Skeletal muscle tissue (tissue), 3 donors: ENCODE measurements at regions not wholly inside any gene's neighbourhood (a gene's known extent, or its start where the extent isn't known, plus 50 kb on each side); places are given as distances from the start of the nearest gene placed in this dataset.

Experiments
- H3K27ac ChIP-seq: one replicate; pipeline ENCODE4 v1.7.0; 2013; ENCODE audit warnings: mild to moderate bottlenecking, low read depth, low read length, inconsistent platforms
- H3K27me3 ChIP-seq, 3 donors: one replicate each; pipeline ENCODE4 v1.7.0; 2013; ENCODE audit warnings: low read length in 3 of 3; ENCODE audit not compliant: control insufficient read depth in 3 of 3, insufficient read depth in 3 of 3
- H3K36me3 ChIP-seq, 3 donors: one replicate each; pipeline ENCODE4 v1.7.0; 2013; ENCODE audit warnings: low read length in 3 of 3; ENCODE audit not compliant: control insufficient read depth in 3 of 3, insufficient read depth in 3 of 3
- H3K4me1 ChIP-seq, 3 donors: one replicate each; pipeline ENCODE4 v1.7.0; 2013; ENCODE audit warnings: low read length in 3 of 3, mild to moderate bottlenecking in 3 of 3; ENCODE audit not compliant: control insufficient read depth in 3 of 3, insufficient read depth in 3 of 3
- H3K4me3 ChIP-seq, 3 donors: one replicate each; pipeline ENCODE4 v1.7.0; 2013; ENCODE audit warnings: low read length in 3 of 3
- H3K9ac ChIP-seq, 3 donors: one replicate each; pipeline ENCODE4 v1.7.0; 2013; ENCODE audit warnings: low read length in 3 of 3, mild to moderate bottlenecking in 3 of 3, moderate library complexity in 2 of 3, low read depth in 1 of 3
- H3K9me3 ChIP-seq, 3 donors: one replicate each; pipeline ENCODE4 v1.7.0; 2013; ENCODE audit warnings: low read length in 3 of 3; ENCODE audit not compliant: control insufficient read depth in 3 of 3
- donor health status: Osteomylitis.

DNA sequence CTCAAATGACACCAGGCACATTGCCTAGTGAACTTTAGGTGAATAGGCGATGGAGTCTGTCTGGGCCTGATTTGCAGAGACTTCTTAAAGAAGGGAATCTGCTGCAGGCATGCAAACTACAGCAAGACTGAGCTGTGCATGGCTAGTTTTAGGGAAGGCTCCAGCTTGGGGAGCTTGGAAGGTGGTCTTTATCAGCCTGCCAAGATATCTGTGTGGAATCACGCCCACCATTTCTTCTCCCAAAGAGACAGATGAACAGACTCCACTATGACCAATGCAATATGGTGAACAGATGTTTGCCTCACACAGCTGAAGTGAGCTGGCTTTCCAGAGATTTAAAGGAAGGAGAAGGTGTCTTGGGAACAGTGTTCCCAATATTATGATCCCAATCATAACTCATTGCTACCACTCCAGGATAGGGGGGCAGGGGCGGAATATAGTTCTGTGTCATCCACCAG is 129.0 kb upstream of the HMHB1 start:
- no peaks in the 10 kb centered on the region for H3K36me3 ChIP-seq
- no peak overlapping the region for H3K27ac ChIP-seq
- no peak overlapping the region for H3K4me3 ChIP-seq

DNA sequence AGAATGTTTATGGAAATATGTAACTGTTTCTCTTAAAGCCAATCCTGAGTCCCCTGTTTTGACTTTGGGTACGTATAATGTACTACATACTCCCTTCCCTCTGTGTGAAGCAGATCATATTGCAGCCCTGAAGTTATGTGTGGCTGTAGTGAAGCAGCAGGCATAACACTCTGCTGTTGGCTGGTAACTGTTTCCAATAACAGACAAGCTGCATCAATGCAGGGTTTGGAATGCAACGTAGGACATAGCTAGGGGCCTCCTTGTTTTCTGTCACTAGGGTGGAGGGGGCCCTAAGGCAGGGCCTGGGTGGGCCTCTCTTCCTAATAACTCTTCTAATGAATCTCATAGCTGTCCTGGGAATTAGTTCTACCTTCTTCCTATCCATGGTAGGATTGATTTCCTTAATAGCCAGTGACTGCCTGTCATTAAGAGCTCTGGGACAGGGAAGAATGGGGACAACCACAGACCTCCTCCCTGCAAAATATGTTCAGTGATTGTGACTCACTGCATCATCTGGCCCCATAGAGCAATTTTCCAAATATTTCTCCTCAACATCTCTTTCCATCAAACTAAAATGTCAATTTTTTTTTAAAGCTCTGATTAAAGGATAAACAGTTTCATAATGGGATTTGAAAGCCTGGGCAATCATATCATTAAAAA is 129.6 kb upstream of the HMHB1 start:
- Histone ChIP-seq H3K27ac (no peak overlapping the region), H3K27me3 (no peaks in the 10 kb centered on the region), H3K9ac (no peak overlapping the region), H3K36me3 (no peaks in the 10 kb centered on the region), H3K9me3 (no peaks in the 10 kb centered on the region), H3K4me1 (peaks cover 8 to 18% (median 12%) of the 10 kb centered on the region in 3 donors), H3K4me3 (no peak overlapping the region)

More for the DNA sequence above, 129.0 kb upstream of the HMHB1 start:
- Histone ChIP-seq H3K9ac (no peak overlapping the region), H3K27me3 (no peaks in the 10 kb centered on the region), H3K4me1 (peaks cover 8 to 18% (median 12%) of the 10 kb centered on the region in 3 donors), H3K9me3 (no peaks in the 10 kb centered on the region)

DNA sequence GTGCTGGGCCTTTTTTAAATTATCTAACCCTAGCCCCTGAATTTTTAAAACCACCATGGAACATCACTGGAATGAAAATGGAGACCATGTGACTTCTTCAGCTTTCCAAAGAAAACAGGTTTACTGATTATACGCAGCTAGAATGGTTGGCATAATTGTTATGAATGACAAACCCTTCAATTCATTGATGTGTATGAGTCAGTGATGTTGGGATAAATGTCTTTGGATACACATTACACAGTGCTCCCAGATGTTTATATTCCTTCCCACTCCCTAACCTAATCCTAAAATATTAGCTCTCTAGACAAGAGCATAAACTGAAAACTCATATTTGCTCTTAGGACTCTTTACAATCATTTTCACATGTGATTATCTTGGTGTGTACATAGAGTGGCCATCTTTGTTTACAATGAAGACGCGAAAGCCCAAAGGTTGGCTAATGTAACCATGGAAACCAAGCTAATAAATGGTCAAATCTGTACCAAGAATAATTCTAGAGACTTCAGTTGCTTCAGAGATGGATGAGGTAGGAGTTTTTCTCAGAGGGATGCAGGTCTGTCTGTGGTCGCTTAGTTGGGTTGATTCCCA is 131.2 kb upstream of the HMHB1 start:
- Histone ChIP-seq H3K4me1 (peaks cover 8 to 18% (median 12%) of the 10 kb centered on the region in 3 donors), H3K4me3 (no peak overlapping the region), H3K9ac (no peak overlapping the region), H3K27ac (no peak overlapping the region), H3K36me3 (no peaks in the 10 kb centered on the region), H3K27me3 (no peaks in the 10 kb centered on the region), H3K9me3 (no peaks in the 10 kb centered on the region)

DNA sequence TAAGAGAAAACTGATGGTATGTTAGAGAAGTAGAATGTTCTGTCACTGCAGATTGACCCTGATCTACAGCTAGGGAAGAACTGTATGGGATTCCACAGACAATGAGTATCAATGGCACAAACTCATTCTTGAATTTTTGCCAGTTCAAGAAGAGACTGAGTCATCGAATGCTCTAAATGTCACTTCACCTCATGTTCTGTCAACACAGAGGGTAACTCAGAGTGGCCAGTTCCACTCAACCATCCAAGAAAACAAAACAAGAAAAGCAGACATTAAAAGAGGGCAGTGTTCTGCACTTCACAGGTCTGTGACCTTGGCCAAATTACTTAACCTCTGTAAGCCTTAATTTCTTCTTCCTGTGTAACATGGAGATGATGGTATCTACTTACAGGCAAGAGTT is 132.2 kb upstream of the HMHB1 start:
- Histone ChIP-seq H3K9ac (no peak overlapping the region), H3K36me3 (no peaks in the 10 kb centered on the region), H3K27me3 (no peaks in the 10 kb centered on the region), H3K4me1 (peaks cover 8 to 18% (median 12%) of the 10 kb centered on the region in 3 donors), H3K9me3 (no peaks in the 10 kb centered on the region), H3K4me3 (no peak overlapping the region), H3K27ac (no peak overlapping the region)

DNA sequence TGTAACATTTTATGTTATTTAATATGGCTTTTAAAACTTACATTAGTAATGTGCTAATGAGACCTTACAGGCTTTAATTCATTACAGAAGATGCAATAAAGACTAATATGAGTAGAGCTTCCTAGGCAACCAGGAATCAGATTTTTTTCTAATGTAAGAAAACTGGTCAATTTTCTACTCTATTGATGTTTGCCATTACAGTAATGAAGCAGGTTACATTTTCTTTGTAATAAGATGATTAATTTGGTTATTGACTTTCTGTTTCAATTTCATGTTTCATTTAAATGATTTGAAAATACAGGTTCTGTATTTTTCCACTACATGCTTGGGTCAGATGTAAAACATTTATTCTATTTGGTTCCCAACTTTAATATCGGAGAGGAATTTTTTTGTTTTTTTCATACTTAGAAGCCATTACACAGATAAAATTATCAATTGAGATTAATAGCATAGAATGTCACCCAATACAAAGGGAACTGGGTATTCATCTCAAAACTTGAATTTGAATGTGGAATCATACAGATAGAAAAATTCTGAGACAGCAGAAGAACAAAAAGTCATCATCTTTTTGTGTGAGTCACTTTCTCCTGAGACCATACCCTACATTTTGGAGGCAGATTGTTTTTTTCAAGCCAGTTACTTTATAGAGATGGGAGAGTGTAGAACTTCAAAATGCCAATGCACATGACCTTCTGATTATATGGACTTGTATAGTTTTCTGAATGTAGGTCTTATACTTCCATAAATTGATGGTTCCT is 133.6 kb upstream of the HMHB1 start:
- no peaks in the 10 kb centered on the region for H3K36me3 ChIP-seq

DNA sequence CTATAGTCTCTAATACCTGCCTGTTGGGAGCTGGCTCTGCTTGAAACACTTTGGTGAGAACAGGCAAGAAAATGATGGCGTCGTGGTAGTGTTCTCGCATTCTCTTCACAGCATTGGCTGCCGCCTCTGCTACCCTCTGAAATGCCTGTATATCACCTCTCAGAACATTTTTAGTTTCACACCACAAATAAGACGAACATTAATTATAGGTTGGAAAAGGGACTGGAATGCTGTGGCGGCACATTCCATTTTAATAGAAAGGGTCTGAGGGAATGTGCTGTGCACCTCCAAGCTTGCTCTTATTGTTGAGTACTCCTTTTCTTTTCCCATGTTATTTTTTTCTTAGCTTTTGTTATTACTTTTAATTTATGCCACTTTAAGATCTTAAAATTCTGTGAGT is 134.6 kb upstream of the HMHB1 start:
- Histone ChIP-seq H3K9me3 (no peaks in the 10 kb centered on the region), H3K4me1 (peaks cover 2 to 6% (median 5%) of the 10 kb centered on the region in 3 donors), H3K27ac (no peak overlapping the region), H3K27me3 (no peaks in the 10 kb centered on the region), H3K9ac (no peak overlapping the region), H3K4me3 (no peak overlapping the region), H3K36me3 (no peaks in the 10 kb centered on the region)

More for the DNA sequence above, 133.6 kb upstream of the HMHB1 start:
- no peak overlapping the region for H3K9ac ChIP-seq
- no peak overlapping the region for H3K27ac ChIP-seq
- H3K9me3 ChIP-seq: no peaks in the 10 kb centered on the region
- no peaks in the 10 kb centered on the region for H3K27me3 ChIP-seq
- no peak overlapping the region for H3K4me3 ChIP-seq
- H3K4me1 ChIP-seq: peaks cover 8 to 16% (median 12%) of the 10 kb centered on the region in 3 donors

DNA sequence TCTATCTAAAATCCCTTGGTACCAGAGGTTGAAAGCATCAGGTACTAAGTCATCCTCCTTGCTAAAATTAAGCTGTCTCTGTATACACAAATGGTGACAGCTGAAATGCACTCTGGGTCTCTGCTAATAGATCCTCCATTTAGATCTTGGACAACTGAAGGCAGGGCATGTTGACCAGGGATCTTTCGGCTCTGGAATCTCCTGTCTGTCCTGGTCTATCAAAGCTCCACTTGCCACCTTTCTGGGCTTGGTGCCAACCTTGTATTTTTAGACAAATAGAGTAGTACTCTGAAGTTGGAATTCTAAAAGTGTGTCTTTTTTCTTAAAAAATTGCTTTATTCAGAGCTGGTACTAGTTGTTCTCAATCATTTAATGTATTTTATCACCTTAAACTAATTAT is 135.2 kb upstream of the HMHB1 start:
- peaks cover 0 to 9% (median 3%) of the 10 kb centered on the region in 3 donors for H3K4me1 ChIP-seq

DNA sequence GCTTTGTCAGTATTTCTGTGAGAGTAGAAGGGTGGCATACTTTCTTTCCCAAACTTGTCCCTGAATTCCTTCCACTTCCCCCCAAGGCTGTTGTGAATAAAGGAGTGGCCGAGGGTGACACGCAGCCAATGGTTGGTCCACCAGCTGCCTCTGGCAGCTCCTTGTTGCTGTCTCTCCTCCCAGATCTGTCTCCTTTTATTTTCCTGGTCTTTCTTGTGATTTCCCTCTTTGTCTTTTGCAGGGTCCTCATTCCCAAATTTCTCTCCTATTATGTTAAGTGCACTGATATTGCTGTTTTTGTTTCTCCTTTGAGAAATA is 137.5 kb upstream of the HMHB1 start:
- H3K9me3 ChIP-seq: no peaks in the 10 kb centered on the region
- H3K4me1 ChIP-seq: peaks cover 0 to 6% (median 3%) of the 10 kb centered on the region in 3 donors
- H3K27ac ChIP-seq: no peak overlapping the region
- H3K27me3 ChIP-seq: no peaks in the 10 kb centered on the region
- H3K4me3 ChIP-seq: no peak overlapping the region
- H3K36me3 ChIP-seq: no peaks in the 10 kb centered on the region
- no peak overlapping the region for H3K9ac ChIP-seq

More for the DNA sequence above, 135.2 kb upstream of the HMHB1 start:
- H3K4me3 ChIP-seq: no peak overlapping the region
- H3K9me3 ChIP-seq: no peaks in the 10 kb centered on the region
- H3K36me3 ChIP-seq: no peaks in the 10 kb centered on the region
- no peak overlapping the region for H3K27ac ChIP-seq
- H3K27me3 ChIP-seq: no peaks in the 10 kb centered on the region
- no peak overlapping the region for H3K9ac ChIP-seq

DNA sequence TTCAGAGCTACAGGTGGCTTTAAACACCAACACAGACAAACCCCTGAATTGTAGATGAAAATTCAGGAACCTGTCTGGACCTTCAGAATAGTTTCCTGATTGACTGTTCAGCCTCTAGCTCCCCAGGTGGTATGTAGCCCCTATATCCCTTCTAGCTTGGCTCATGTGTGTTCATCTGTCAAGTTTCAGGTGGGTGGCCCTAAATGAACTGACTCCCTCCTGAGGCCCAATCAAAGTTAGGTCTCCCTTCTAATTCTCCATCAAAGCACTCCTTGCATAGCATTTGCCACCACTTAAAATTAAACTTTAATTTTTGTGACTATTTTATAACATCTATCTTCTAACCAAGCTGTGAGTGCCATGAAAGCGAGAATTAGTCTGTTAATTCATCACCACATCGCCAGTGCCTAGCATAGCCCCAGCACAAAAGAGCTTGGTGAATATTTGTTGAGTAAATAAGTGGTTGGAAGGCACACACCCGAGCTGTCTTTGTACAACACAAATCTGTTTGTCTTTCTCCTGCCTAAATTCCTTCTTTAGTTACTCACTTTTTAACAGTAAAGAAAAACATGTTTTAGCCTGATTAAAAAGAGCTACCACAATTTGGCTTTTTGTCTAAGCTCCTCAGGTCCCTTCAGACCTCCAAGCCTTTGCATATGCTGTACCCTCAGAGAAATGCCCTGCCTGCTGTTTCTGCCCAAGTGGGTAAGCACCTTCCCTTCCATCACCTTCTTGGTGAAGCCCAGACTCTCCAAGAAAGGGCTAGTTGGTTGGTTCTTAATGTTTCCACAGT is 138.1 kb upstream of the HMHB1 start:
- no peaks in the 10 kb centered on the region for H3K27me3 ChIP-seq
- no peaks in the 10 kb centered on the region for H3K36me3 ChIP-seq
- H3K4me3 ChIP-seq: no peak overlapping the region
- H3K9me3 ChIP-seq: no peaks in the 10 kb centered on the region
- H3K4me1 ChIP-seq: peaks cover 2 to 6% (median 3%) of the 10 kb centered on the region in 3 donors
- H3K27ac ChIP-seq: no peak overlapping the region
- no peak overlapping the region for H3K9ac ChIP-seq
